ENCODE measurements at regions not wholly inside any gene's neighbourhood (a gene's known extent, or its start where the extent isn't known, plus 50 kb on each side); places are given as distances from the start of the nearest gene placed in this dataset.

- TF ChIP-seq TAF1 (IDR thresholded peaks at IDR 0.05; ENCODE audit: borderline replicate concordance, insufficient read depth, low read length) (no peak), SIN3A (IDR thresholded peaks at IDR 0.05; ENCODE audit: borderline replicate concordance, insufficient read depth, low read length) (no peak), REST (IDR thresholded peaks at IDR 0.05; ENCODE audit: insufficient read depth in 1 of 2, low read depth in 2 of 2, low read length in 2 of 2) (no peak), FOXP2 (optimal IDR thresholded peaks at IDR 0.05; ENCODE audit: borderline replicate concordance, extremely low read depth, extremely low read length, insufficient read depth) (no peak), POLR2AphosphoS5 (IDR thresholded peaks at IDR 0.05; ENCODE audit: low read depth, low read length) (no peak)
Measured at GRCh38 chr13:39874331-39875053, 219.0 kb downstream of the COG6 start.

GRCh38 chr13:39875111-39875987 lies 219.9 kb downstream of the COG6 start:
- TF ChIP-seq SIN3A (IDR thresholded peaks at IDR 0.05; ENCODE audit: borderline replicate concordance, insufficient read depth, low read length) = no peak

GRCh38 chr13:39876258-39876657 lies 220.8 kb downstream of the COG6 start:
- TF ChIP-seq REST (IDR thresholded peaks at IDR 0.05; ENCODE audit: insufficient read depth in 1 of 2, low read depth in 2 of 2, low read length in 2 of 2) (no peak), TAF1 (IDR thresholded peaks at IDR 0.05; ENCODE audit: borderline replicate concordance, insufficient read depth, low read length) (no peak), POLR2AphosphoS5 (IDR thresholded peaks at IDR 0.05; ENCODE audit: low read depth, low read length) (no peak), FOXP2 (optimal IDR thresholded peaks at IDR 0.05; ENCODE audit: borderline replicate concordance, extremely low read depth, extremely low read length, insufficient read depth) (no peak), SIN3A (IDR thresholded peaks at IDR 0.05; ENCODE audit: borderline replicate concordance, insufficient read depth, low read length) (no peak)

GRCh38 chr13:39877134-39877533 lies 221.7 kb downstream of the COG6 start:
- TF ChIP-seq REST (IDR thresholded peaks at IDR 0.05; ENCODE audit: insufficient read depth in 1 of 2, low read depth in 2 of 2, low read length in 2 of 2) (no peak), POLR2AphosphoS5 (IDR thresholded peaks at IDR 0.05; ENCODE audit: low read depth, low read length) (no peak), TAF1 (IDR thresholded peaks at IDR 0.05; ENCODE audit: borderline replicate concordance, insufficient read depth, low read length) (no peak), SIN3A (IDR thresholded peaks at IDR 0.05; ENCODE audit: borderline replicate concordance, insufficient read depth, low read length) (no peak), FOXP2 (optimal IDR thresholded peaks at IDR 0.05; ENCODE audit: borderline replicate concordance, extremely low read depth, extremely low read length, insufficient read depth) (no peak)

GRCh38 chr13:39879286-39880035 lies 224.0 kb downstream of the COG6 start:
- TF ChIP-seq TAF1 (IDR thresholded peaks at IDR 0.05; ENCODE audit: borderline replicate concordance, insufficient read depth, low read length) (no peak), REST (IDR thresholded peaks at IDR 0.05; ENCODE audit: insufficient read depth in 1 of 2, low read depth in 2 of 2, low read length in 2 of 2) (no peak)

All from PFSK-1 (cell line).